GM19025 (cell line): ENCODE measurements at regions not wholly inside any gene's neighbourhood (a gene's known extent, or its start where the extent isn't known, plus 50 kb on each side); places are given as distances from the start of the nearest gene placed in this dataset.

Experiments
- ATAC-seq: cut with Tn5 transposase; IDR thresholded peaks from one replicate; pipeline ENCODE4 v1.9.1; 2021; ENCODE audit warnings: mild to moderate bottlenecking, low read depth, moderate library complexity; ENCODE audit not compliant: unreplicated experiment

DNA sequence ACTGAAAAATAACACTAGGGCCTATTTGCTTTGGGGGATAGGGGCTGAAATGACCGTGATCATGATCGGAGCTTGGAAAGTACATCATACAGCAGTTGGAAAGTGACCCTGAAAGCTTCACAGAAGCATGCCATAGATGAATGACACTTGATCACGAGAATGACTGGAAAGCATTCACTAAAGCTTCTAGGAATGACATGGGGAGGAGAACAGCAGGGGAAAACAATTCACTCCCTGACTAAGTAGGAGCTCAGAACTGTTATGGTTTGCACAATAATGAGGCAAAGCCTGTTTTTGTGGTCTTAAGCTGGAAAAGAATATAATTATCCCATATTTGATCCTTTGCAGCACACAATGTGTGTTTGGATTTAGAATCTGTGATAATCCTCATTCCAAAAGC lies 237.5 kb downstream of the NOL4 start:
- no peak for ATAC-seq

DNA sequence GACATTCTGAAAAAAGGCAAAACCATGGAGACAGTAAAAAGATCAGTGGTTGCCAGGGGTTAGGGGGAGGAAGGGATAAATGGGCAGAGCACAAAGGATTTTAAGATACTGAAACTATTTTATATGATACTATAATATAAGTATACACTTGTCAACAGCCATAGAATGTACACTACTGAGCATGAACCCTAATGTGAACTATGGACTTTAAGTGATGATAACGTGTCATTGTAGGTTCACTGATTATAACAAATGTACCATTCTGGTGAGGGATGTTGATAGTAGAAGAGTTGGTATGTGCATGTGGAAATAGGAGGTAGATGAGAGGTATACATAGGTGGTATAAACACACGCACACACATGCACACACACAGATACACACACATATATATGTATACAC lies 241.6 kb downstream of the NOL4 start:
- ATAC-seq = no peak

DNA sequence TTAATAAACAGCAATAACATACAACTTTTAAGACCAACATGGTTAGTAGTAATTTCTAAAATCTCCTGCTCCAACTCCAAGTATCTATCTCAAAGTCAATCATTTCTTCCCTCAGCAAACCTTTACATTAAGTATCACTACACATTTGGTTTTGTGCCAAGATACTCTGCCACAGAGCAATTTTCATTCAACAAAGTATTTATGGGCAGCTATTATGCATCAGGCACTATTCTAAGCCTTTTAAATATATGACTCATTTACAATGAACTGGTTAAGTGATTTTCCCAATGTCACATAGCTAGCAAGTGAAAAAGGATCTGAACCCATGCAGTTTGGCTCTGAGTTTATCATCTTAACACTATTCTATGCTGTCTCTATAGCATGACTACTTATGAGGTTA lies 264.3 kb downstream of the NOL4 start:
- no peak for ATAC-seq

DNA sequence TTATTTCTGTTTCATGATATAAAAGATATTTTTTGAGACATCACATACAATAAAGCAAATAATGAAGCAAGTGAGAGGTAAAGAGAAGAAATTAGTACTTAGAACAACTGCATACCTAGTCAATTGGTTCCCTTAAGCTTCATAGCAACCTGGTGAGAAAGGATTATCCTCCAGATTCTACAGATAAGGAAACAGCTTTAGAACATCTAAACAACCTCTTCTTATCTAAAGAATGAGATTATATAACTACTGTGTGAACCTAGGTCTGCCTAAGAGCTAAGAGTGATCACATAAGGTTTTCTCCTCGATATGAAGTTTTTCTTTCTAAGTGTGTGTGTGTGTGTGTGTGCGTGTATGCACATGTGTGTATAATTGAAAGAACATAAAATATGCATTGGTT lies 265.1 kb downstream of the NOL4 start:
- ATAC-seq = no peak

DNA sequence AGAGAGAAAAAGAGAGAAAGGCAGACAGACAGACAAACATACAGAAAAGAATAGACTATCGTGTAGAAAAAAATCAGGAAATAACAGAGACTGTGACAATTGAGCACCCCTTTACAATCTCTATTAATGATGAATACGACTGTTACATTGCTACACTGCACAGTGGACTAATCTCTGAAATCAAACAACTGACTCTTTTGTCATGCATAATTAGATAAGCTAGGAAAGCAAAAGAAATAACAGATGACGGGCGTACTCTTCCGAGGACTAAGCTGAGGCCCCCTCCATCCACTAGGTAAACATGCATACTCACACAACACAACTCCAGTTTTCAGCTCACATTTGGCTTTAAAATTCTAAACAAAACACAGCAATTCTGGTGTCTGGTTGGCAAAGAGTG lies 267.0 kb downstream of the NOL4 start:
- ATAC-seq = no peak

DNA sequence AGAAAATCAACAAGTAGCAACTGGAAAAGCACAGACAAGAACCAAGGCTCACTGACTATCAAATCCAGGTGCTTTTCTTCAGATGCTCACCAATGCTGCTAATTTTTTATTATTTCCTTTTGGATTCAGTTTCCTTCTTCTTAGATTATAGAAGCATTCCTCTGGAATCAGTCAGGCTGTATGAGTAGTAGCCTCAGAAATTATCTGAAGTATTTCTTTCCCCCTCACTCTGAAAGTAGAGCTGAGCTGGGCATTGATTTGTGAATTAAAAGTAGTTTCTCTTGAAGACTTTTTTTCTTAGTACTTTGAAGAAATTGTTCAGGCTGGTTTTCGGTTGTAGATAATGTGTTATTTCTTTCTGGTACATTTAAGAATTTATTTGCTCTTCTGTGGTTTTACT lies 273.7 kb downstream of the NOL4 start:
- ATAC-seq = no peak

DNA sequence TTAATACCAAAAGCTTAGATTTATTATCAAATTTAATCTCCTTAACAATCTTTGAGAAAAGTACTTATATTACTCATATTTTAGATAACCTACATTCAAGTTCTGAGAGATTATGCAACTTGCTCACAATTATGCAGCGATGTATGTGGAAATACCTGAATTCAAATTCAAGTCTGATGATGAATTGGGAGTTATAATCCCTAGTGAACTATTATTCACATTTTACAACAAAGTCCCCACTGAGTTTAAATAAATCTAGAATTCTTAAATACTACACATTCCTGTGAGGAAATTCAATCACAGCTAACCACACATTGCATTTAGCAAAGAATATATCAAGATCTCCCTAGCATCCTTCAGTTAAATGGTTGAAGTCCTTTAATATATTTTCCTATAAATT lies 278.4 kb downstream of the NOL4 start:
- ATAC-seq = no peak

DNA sequence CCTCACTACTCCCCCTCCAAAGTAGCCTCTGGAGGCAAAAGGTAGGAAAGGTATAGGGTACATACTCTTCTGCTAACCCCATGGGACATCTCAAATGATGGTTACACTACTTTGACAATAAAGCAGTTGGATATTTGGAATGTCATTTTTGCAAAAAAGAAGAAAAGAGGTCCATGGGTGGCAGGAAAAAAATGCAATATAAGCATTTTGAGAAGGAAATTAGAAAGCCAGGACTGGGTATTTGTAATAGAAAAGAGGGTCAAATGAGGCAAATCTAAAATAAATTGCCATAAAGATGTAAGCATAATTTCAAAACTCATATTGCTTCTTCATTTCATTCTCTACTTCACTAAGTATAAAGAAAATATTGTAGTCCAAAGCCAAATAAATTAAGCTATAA lies 280.2 kb downstream of the NOL4 start:
- ATAC-seq = no peak

DNA sequence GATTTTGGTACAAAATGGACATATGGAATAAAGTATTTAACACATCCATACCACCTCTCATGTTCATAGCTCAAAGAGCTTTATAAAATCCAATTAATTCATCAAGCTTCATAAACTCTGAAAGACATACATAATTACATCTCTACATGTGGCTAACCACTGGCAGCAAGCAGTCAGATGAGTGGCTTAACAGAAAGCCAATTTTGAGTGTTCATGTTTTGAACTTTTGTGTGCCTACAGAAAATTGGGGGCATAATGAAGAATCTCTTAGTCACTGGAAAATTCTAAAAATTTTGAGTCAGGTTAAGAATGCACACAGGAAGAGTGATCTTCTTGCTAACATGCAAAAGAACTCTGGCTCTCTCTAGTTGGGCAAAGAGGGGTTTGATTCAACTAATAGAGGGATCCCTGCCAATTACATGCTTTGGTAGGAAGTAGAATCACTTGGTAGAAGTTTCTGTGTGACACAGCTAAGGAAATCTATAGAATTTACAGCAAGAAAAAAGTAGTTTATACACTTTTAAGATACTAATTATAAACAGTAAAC lies 287.4 kb downstream of the NOL4 start:
- no peak for ATAC-seq

DNA sequence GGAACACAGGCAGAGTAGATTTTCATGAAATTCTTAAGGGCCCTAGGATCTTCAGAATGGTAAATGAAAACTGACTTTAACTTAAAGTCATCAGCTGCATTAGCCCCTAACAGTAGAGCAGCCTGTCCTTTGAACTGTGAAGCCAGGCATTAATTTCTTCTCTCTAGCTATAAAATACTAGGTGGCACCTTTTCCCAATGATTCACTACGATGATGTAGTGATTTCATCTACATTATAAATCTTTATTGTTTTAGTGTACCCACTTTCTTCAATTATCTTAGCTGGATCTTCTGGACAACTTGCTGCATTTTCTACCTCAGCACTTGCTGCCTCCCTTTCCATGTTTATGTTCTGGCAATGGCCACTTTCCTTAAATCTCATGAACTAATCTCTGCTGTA lies 290.5 kb downstream of the NOL4 start:
- no peak for ATAC-seq

DNA sequence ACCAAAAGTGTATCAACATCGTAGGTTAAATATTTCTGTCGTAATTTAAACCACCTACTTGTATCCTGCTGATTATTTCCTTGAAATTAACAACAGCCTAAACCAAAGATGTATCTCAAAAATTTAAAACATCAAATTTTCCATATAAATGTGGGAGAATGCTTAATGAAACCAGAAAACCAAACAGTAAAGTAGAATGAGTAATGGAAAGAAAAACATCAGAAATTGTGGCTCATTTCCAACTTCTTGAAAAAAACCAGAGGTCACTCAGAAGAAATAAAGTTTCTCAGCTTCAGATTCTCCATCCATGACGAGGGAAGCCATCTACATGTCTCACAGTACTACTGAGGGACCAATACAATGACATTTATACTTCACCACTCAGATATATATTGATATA lies 296.5 kb downstream of the NOL4 start:
- ATAC-seq = no peak

DNA sequence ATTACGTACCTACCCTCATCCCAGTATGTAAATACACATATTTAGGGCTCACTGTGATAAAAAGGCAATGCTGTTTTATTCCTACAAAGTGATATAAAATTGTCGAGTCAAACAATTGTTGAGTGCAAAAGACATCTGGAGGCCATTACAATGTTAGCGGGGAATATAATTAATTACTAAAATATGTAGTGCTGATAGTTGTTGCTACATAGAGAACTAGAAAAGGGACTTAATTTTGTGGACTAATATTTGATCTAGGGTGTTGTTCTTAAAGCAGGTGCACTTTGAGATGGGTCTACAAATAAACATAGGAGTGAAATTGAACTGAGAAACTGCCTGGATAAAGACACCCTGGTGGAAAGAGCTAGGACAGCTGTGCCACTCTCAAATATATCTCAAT lies 300.1 kb downstream of the NOL4 start:
- no peak for ATAC-seq

DNA sequence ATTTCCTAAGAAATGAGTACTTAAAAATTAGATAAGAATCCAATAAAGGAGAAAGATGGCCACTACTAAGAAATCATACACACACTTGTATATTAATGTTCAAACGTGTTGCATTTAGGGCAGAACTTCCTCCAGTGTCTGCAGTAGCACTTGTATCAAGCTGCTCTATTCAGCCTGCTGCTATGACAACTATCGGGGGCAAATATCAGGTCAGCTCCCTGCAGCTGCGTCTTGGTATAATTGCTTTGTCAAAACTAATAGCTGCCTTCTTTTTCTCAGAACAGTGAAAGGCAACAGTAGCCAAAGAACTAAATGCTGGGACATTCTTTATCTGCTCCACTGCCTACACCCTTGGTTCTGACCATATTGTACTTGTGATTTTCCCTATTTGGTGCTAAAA lies 300.7 kb downstream of the NOL4 start:
- ATAC-seq = no peak

DNA sequence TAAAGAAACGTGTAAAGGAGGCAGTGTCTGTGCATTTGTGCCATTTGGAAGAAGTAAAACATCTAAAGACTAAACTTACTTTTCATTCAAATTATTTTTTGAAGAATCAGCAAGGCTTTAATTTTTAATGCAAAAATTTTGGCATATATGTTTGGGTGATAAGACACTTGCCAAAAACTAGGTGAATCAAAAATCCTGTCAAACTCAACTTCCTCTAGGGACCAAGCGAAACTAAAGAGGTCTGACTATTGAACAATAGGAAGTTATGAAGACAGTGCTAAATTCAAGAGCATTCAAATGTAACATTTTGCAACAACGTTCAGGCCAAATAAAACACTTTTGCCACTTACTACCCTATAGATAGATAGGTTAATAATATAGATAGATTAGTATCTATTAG lies 306.1 kb downstream of the NOL4 start:
- ATAC-seq = no peak

DNA sequence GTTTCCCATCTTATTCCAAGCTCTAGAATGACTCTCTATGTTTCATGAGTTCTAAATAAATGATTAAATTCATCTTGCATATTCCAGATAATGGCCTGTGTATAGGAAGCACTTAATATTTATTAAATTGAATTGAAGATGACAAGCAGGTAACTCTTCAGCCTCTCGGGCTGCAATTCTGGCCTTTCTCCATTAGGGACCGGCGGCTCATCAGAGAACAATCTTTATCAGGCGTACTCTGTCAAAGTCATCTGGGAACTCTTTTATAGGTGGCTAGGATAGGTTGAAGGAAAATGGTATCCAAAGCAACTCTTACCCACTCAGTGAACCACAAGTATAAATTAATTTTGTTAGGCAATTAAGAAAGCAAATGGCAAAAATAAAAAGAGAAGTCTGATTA lies 308.5 kb downstream of the NOL4 start:
- no peak for ATAC-seq

DNA sequence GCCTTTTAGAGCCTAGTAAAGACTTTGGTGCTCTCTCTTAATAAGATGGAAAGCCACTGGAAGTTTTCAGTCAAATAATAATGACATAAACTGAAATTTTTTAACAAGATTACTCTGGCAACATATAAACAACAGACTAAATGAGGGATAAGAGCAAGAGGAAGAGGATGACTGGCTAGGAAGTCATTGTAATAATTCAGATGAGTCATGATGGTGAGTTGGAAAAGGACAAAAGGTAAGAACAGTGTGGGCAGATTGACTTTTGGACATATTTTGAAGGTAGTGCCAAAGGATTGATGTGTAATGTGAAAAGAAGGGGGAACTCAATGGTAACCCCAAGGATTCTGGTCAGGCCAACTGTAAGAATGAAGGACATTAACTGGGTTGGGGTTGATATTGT lies 310.3 kb downstream of the NOL4 start:
- ATAC-seq = no peak

DNA sequence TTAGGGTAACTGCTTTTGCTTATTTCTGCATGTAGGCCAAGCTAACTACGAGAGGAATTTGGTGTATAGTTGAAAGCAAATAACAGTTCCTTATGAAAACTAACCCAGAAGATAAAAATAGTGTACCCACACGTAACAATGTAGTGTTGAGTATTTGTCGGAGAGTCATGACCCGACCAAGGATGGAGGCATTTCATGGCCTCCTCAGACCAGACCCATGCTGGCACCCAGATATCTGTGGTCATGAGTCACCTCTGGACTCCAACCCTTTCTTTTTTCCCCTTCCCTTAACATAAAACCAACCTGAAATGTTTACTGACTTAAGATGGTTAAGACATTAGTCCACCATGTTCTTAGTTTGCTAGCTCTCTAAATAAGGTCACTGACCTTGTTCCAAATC lies 318.7 kb downstream of the NOL4 start:
- ATAC-seq = no peak

DNA sequence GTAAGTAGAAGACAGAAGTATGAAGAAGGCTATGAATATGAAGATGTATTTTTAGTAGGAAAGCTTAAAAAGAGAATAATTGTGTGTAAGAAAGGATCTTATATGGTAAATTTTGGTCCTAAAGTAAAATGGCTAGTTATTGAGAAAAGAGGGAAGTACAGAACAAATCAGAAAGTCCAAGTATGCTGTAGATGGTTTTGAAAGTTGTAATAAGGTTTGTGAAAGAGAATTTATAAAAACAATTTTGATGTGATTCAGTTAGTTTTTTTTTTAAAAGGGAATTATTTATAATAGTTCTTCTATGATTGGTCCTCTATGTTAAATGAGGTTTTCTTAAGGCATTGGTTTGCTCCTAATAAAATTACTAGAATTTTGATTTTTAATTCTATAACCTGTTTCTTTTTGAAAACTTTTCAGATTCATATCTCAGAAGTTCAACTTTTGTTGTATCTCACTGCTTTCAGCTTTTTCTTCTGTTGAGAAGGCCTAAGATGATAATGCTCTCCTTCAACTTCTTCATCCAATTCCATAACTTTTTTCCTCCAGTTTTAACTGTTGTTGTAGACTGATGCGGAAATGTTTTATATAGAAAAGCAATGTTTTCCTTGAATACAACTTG lies 322.7 kb downstream of the NOL4 start:
- ATAC-seq = no peak

DNA sequence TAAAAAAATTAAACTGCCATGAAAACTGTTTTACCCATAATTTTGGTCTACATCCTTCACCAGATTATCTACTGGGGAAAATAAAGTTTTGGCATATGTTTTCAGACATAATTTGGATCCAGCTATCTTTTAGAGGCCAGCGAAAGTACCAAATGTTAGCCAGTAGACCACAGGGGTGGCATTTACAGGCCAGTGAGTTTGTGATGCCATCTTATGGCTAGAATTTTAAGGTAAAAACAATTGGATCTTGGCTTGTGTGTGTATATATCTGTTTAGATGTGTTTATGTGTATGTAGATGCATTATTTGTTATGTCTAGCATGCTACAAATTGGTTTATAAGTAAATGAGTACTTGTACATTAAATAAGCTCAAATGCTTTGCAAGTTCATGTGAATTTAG lies 322.6 kb downstream of the ASXL3 start:
- no peak for ATAC-seq

DNA sequence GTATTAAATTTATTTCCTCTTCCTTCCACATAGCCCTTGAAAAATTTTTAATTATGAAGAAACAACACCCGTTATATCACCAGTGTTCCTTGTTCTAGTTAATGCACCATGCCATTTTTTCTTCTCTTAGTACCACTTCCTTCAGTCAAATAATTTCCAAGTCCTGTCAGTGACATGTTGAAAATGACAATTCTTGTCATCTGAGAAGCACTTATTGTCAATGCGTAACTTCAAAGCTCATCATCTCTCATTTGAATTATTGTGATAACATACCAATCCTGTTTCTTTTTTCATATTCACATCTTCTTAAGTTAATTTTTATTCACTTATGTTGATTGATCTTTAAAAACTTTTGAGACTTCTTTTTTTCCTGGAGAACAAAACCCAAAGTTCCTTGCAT lies 320.4 kb downstream of the ASXL3 start:
- no peak for ATAC-seq

DNA sequence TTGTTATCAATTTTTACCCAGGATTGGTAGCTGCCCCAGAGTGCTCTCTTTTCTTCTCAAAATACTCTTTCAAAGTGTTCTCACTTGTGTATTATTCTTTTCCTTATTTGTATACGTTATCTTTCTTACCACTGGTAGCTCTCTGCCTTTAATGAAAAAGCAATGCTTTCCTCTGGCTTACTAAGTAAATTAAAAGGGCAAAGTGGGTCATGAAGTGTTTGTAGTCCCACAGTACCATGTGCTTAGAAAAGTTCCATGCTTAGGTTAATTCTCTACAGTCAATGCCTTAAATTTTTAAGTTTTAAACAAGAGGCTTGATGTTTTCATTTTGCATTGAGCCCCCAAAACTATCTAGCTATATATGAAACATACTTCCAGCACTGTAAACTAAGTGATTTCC lies 300.2 kb downstream of the ASXL3 start:
- no peak for ATAC-seq

DNA sequence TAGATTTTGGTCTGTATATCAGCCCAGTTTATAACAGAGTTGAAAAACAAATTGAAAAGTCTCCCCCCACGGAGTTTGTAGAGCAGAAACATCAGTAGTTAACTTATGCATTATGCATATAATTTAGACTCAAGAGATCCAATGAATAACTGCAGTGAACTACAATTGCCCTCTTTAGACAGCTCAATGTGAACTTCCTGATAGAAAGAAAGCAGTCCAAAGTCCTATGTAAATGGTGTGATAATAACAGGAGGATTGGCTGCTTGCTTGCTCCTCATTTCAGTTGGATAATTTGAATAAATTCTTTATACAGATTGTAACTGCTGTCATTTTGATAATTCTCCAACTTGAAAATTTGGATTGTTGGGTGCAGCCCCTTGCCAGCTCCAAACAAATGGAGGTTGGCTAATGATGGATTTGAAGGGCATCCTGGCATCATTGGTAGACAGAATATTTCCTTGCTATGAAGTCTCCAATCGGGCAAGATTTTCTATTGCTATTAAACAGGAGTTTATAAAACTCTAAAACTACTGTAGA lies 297.1 kb downstream of the ASXL3 start:
- ATAC-seq = no peak

DNA sequence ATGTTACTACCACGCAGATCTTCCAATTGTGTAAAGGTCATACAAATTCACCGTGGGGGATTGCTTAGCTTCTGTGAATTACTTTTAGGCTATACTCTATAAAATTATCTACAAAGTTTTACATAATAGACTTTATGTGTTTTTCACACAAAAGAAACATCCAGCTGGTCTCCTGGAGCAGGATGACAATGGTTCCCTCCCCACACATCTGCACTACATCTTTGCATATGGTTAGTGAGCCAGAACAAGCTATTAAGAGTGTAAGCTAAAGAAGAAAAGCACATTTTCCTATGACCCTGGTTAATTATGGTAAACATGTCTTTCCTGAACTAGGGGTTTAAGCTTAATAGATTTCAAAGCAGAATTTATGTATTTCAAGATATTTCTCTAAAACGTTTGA lies 295.1 kb downstream of the ASXL3 start:
- ATAC-seq = no peak
